GM10248 (cell line): ENCODE measurements at regions not wholly inside any gene's neighbourhood (a gene's known extent, or its start where the extent isn't known, plus 50 kb on each side); places are given as distances from the start of the nearest gene placed in this dataset.

Experiments
- CTCF ChIA-PET: fragments of 300-600 bp; sonication (Branson Sonifier 250); formaldehyde crosslinking; extraction: SDS; loops from one replicate; lab custom pipeline; 2021; ENCODE audit warnings: antibody characterized with exemption; lab: Yijun Ruan, JAX
- POLR2A ChIA-PET: fragments of 350-650 bp; sonication (Branson Sonifier 250); formaldehyde crosslinking; extraction: SDS; loops from one replicate; lab custom pipeline; 2020; ENCODE audit warnings: antibody characterized with exemption; lab: Yijun Ruan, JAX
- DNase-seq: peaks from one replicate; pipeline ENCODE4 v3.0.0; 2012; ENCODE audit errors: extremely low spot score
- TF ChIP-seq, protein P1 (sequence below): IDR thresholded peaks from 2 replicates; pipeline ENCODE4 v1.5.1; 2012; ENCODE audit warnings: mild to moderate bottlenecking, low read depth; ENCODE audit errors: extremely low read depth, missing control alignments, control extremely low read depth

GRCh38 chr9:107888773-107889227 is 399.2 kb upstream of the KLF4 start:
- ChIA-PET POLR2A (no interaction called here), CTCF (no interaction called here)
- TF ChIP-seq, protein P1, sequence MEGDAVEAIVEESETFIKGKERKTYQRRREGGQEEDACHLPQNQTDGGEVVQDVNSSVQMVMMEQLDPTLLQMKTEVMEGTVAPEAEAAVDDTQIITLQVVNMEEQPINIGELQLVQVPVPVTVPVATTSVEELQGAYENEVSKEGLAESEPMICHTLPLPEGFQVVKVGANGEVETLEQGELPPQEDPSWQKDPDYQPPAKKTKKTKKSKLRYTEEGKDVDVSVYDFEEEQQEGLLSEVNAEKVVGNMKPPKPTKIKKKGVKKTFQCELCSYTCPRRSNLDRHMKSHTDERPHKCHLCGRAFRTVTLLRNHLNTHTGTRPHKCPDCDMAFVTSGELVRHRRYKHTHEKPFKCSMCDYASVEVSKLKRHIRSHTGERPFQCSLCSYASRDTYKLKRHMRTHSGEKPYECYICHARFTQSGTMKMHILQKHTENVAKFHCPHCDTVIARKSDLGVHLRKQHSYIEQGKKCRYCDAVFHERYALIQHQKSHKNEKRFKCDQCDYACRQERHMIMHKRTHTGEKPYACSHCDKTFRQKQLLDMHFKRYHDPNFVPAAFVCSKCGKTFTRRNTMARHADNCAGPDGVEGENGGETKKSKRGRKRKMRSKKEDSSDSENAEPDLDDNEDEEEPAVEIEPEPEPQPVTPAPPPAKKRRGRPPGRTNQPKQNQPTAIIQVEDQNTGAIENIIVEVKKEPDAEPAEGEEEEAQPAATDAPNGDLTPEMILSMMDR = no peak
- DNase-seq = no peak

DNA sequence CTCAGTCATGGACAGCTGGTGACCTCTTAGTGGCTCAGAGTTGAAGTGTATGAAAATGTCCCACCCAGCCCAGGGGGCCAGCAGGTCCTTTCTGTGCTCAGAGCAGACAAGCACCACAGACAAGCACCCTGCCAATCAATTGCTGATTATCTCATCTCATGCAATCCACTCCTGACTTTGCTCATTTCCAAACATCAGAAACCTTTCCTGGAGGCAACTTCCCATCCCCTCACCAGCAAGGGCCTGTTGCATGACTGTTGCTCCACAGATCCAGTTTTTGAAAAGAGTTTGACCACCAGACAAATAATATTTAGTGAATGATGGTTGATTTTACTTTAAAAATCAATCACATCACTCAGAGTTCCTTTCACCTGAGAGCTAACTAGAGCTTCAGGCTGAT is 397.3 kb upstream of the KLF4 start:
- TF ChIP-seq, protein P1 = no peak
- POLR2A ChIA-PET = no interaction called here
- CTCF ChIA-PET = no interaction called here
- no peak for DNase-seq

DNA sequence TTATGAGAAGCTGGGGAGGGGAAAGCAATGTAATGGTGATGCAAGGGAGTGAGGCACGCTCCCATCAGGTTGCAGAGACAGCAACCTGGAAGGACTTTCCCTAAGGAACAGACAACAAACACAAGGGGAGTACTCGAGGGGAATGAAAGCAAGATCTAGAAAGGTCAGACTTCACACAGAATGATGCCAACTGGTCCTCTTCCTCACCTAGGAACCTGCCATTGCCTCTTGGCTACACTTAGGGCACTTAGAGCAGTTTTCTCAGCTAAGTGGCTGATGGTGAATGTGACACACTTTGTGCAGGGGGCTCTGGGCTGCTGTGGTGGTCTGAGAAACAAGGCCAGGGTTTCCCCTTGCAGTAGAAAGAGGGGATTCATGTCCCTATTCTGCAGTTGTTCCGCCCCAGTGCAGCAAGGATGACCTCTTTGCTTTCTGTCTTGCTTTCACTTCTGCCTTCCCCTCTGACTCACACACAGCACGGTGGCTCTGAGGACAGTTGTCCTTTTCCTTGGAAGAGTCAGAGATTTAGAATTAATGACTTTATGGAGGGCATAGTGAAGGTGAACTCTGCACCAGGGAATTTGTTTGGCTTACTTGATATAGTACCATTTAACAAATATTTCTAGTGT is 394.0 kb upstream of the KLF4 start:
- DNase-seq = peak; percentile 51
- ChIA-PET POLR2A (interaction anchor here (0.6 kb wide), 1 partner anchor 27 kb away, joined by 6 read pairs; no protein-coding TSS in a partner anchor), CTCF (interaction anchor here (0.9 to 1.6 kb wide), 4 partner anchors 9 to 15 kb away, joined by 3 to 4 read pairs (median 4); no protein-coding TSS in a partner anchor)
- TF ChIP-seq, protein P1 = no peak

- POLR2A ChIA-PET = interaction anchor here (0.6 kb wide), 2 partner anchors 308 to 1126 kb away, joined by 3 to 6 read pairs; no protein-coding TSS in a partner anchor
- CTCF ChIA-PET = interaction anchor here (1.6 kb wide), 1 partner anchor 17 kb away, joined by 4 read pairs; no protein-coding TSS in a partner anchor
- DNase-seq = no peak
- TF ChIP-seq, protein P1 = no peak
Observed at GRCh38 chr9:107881626-107882300, 392.2 kb upstream of the KLF4 start.

GRCh38 chr9:107878462-107878861 is 388.9 kb upstream of the KLF4 start:
- TF ChIP-seq, protein P1 = no peak
- ChIA-PET POLR2A (interaction anchor here (0.6 kb wide), 1 partner anchor 9 kb away, joined by 3 read pairs; no protein-coding TSS in a partner anchor), CTCF (no interaction called here)
- DNase-seq = no peak

GRCh38 chr9:107875571-107875980 is 386.0 kb upstream of the KLF4 start:
- CTCF ChIA-PET = interaction anchor here (1.1 to 1.6 kb wide), 3 partner anchors 9 to 451 kb away, joined by 3 to 4 read pairs (median 4); no protein-coding TSS in a partner anchor
- DNase-seq = no peak
- TF ChIP-seq, protein P1 = no peak
- POLR2A ChIA-PET = no interaction called here
